Fibroblast of the aortic adventitia (primary cell): ENCODE measurements at regions not wholly inside any gene's neighbourhood (a gene's known extent, or its start where the extent isn't known, plus 50 kb on each side); places are given as distances from the start of the nearest gene placed in this dataset.
"Not testable (repeated sequence)": the region's sequence is repeated elsewhere in the genome, so short reads cannot be mapped to it uniquely, and the experiment has no call there.

Experiments used
- DNase-seq: peaks from one replicate; pipeline ENCODE4 v3.0.0-alpha.2; 2010; ENCODE audit warnings: low read depth
- H3K4me3 ChIP-seq: 2 replicates; pipeline ENCODE4 v1.5.1; 2011; ENCODE audit warnings: low read depth, mild to moderate bottlenecking, control low read depth, low read length, moderate library complexity
- CTCF ChIP-seq: IDR thresholded peaks from 2 replicates; pipeline ENCODE4 v1.5.1; 2011; ENCODE audit warnings: mild to moderate bottlenecking, low read length, control low read depth, inconsistent platforms; ENCODE audit not compliant: insufficient read depth

- TF ChIP-seq CTCF: no peak
- DNase-seq: no peak
- no peak overlapping the region for H3K4me3 ChIP-seq
These were observed 261.7 kb upstream of the PRKCQ start for GRCh38 chr10:6841761-6842160.

GRCh38 chr10:6840766-6841165 is 260.7 kb upstream of the PRKCQ start:
- no peak for TF ChIP-seq CTCF
- H3K4me3 ChIP-seq: no peak overlapping the region
- DNase-seq: peak; percentile 68

- no peak for DNase-seq
- no peak for TF ChIP-seq CTCF
These were observed 260.2 kb upstream of the PRKCQ start for GRCh38 chr10:6840201-6840691.

GRCh38 chr10:6838118-6838517 is 258.0 kb upstream of the PRKCQ start:
- TF ChIP-seq CTCF: no peak
- no peak overlapping the region for H3K4me3 ChIP-seq
- no peak for DNase-seq

More at GRCh38 chr10:6840201-6840691, 260.2 kb upstream of the PRKCQ start:
- H3K4me3 ChIP-seq: no peak overlapping the region

- no peak overlapping the region for H3K4me3 ChIP-seq
- no peak for TF ChIP-seq CTCF
- DNase-seq: no peak
These were observed 253.5 kb upstream of the PRKCQ start for GRCh38 chr10:6833458-6834011.

GRCh38 chr10:6830981-6831380 is 250.9 kb upstream of the PRKCQ start:
- DNase-seq: not testable (repeated sequence)

GRCh38 chr10:6824793-6825192 is 244.7 kb upstream of the PRKCQ start:
- not testable (repeated sequence) for DNase-seq, H3K4me3 ChIP-seq

More at GRCh38 chr10:6830981-6831380, 250.9 kb upstream of the PRKCQ start:
- H3K4me3 ChIP-seq: not testable (repeated sequence)

GRCh38 chr10:6823770-6824169 is 243.7 kb upstream of the PRKCQ start:
- no peak overlapping the region for H3K4me3 ChIP-seq
- DNase-seq: no peak
- no peak for TF ChIP-seq CTCF
